H9 (cell line): ENCODE measurements at regions not wholly inside any gene's neighbourhood (a gene's known extent, or its start where the extent isn't known, plus 50 kb on each side); places are given as distances from the start of the nearest gene placed in this dataset.

Experiments
- DNase-seq: peaks from one replicate; pipeline ENCODE4 v3.0.0-alpha.2; 2017
- H2AFZ ChIP-seq: one replicate; pipeline ENCODE4 v1.6.1; 2013; ENCODE audit warnings: mild to moderate bottlenecking, low read length, control low read depth, moderate library complexity
- H2AK5ac ChIP-seq: 2 replicates; pipeline ENCODE4 v1.6.1; 2013; ENCODE audit warnings: low read length, control low read depth, mixed read lengths; ENCODE audit not compliant: insufficient read length
- H2BK120ac ChIP-seq: one replicate; pipeline ENCODE4 v1.6.1; 2013; ENCODE audit warnings: low read depth, mild to moderate bottlenecking, low read length, control low read depth, inconsistent platforms; ENCODE audit not compliant: poor library complexity, severe bottlenecking
- H2BK12ac ChIP-seq: 2 replicates; pipeline ENCODE4 v1.6.1; 2013; ENCODE audit warnings: low read length, control low read depth, mixed read lengths, low read depth; ENCODE audit not compliant: insufficient read length
- H2BK15ac ChIP-seq: 2 replicates; pipeline ENCODE4 v1.6.1; 2013; ENCODE audit warnings: low read depth, low read length, control low read depth
- H2BK20ac ChIP-seq: one replicate; pipeline ENCODE4 v1.6.1; 2013; ENCODE audit warnings: low read depth, mild to moderate bottlenecking, low read length, control low read depth, inconsistent platforms; ENCODE audit not compliant: poor library complexity, severe bottlenecking
- H2BK5ac ChIP-seq: 2 replicates; pipeline ENCODE4 v1.6.1; 2013; ENCODE audit warnings: low read length, control low read depth, mixed read lengths; ENCODE audit not compliant: insufficient read length
- H3K14ac ChIP-seq: 2 replicates; pipeline ENCODE4 v1.6.1; 2013; ENCODE audit warnings: low read length, control low read depth; ENCODE audit not compliant: insufficient read depth
- H3K18ac ChIP-seq: 2 replicates; pipeline ENCODE4 v1.6.1; 2013; ENCODE audit warnings: low read depth, mild to moderate bottlenecking, mixed read lengths, low read length, control low read depth; ENCODE audit not compliant: insufficient read length
- H3K23ac ChIP-seq: 2 replicates; pipeline ENCODE4 v1.6.1; 2013; ENCODE audit warnings: low read length, control low read depth, mixed read lengths, low read depth; ENCODE audit not compliant: insufficient read length
- H3K23me2 ChIP-seq: 2 replicates; pipeline ENCODE4 v1.6.1; 2013; ENCODE audit warnings: low read depth, mild to moderate bottlenecking, mixed read lengths, low read length, control low read depth; ENCODE audit not compliant: insufficient read length, poor library complexity, severe bottlenecking
- H3K27ac ChIP-seq: 2 replicates; pipeline ENCODE4 v1.5.1; 2013; ENCODE audit warnings: low read length, control low read depth, mixed read lengths, low read depth; ENCODE audit not compliant: insufficient read length
- H3K27me3 ChIP-seq: 2 replicates; pipeline ENCODE4 v1.6.1; 2013; ENCODE audit warnings: low read length, control low read depth, inconsistent platforms; ENCODE audit not compliant: insufficient read depth
- H3K4ac ChIP-seq: 2 replicates; pipeline ENCODE4 v1.6.1; 2013; ENCODE audit warnings: low read depth, mild to moderate bottlenecking, control low read depth, inconsistent platforms, low read length, moderate library complexity
- H3K4me1 ChIP-seq: 2 replicates; pipeline ENCODE4 v1.6.1; 2013; ENCODE audit warnings: low read length, control low read depth, inconsistent platforms; ENCODE audit not compliant: insufficient read depth
- H3K4me2 ChIP-seq: 2 replicates; pipeline ENCODE4 v1.6.1; 2013; ENCODE audit warnings: low read length, control low read depth, mixed read lengths; ENCODE audit not compliant: insufficient read length, insufficient read depth
- H3K56ac ChIP-seq: 2 replicates; pipeline ENCODE4 v1.6.1; 2013; ENCODE audit warnings: low read depth, mild to moderate bottlenecking, mixed read lengths, low read length, control low read depth; ENCODE audit not compliant: insufficient read length
- H3K79me1 ChIP-seq: 2 replicates; pipeline ENCODE4 v1.6.1; 2013; ENCODE audit warnings: low read depth, mild to moderate bottlenecking, moderate library complexity, low read length, control low read depth, inconsistent platforms; ENCODE audit not compliant: insufficient read depth, poor library complexity, severe bottlenecking
- H3K79me2 ChIP-seq: 2 replicates; pipeline ENCODE4 v1.6.1; 2013; ENCODE audit warnings: low read length, control low read depth, inconsistent platforms; ENCODE audit not compliant: insufficient read depth
- H3K9ac ChIP-seq: 2 replicates; pipeline ENCODE4 v1.6.1; 2013; ENCODE audit warnings: low read length, control low read depth, mixed read lengths; ENCODE audit not compliant: insufficient read length; ENCODE audit errors: extremely low read depth
- H3K9me3 ChIP-seq: one replicate; pipeline ENCODE4 v1.6.1; 2013; ENCODE audit warnings: low read depth, low read length, inconsistent platforms; ENCODE audit not compliant: control insufficient read depth
- H3T11ph ChIP-seq: one replicate; pipeline ENCODE4 v1.6.1; 2013; ENCODE audit warnings: mild to moderate bottlenecking, low read length, control low read depth, inconsistent platforms
- H4K20me1 ChIP-seq: one replicate; pipeline ENCODE4 v1.6.1; 2013; ENCODE audit not compliant: control insufficient read depth, insufficient read length, insufficient read depth
- H4K5ac ChIP-seq: 2 replicates; pipeline ENCODE4 v1.6.1; 2013; ENCODE audit warnings: low read depth, mild to moderate bottlenecking, mixed read lengths, low read length, control low read depth; ENCODE audit not compliant: insufficient read length
- H4K8ac ChIP-seq: replicated peaks from 2 replicates; pipeline ENCODE4 v1.6.1; 2013; ENCODE audit warnings: low read length, control low read depth, mixed read lengths, low read depth; ENCODE audit not compliant: insufficient read length
- H4K91ac ChIP-seq: 2 replicates; pipeline ENCODE4 v1.6.1; 2013; ENCODE audit warnings: low read depth, mild to moderate bottlenecking, moderate library complexity, mixed read lengths, low read length, control low read depth; ENCODE audit not compliant: insufficient read length
- H3K27ac Mint-ChIP-seq, 3 experiments: 2 replicates in 2 of 3; 3 replicates in 1 of 3; pipeline ENCODE4 v1.8.0; 2020 to 2021; ENCODE audit warnings: mixed read lengths in 3 of 3, mild to moderate bottlenecking in 1 of 3, moderate library complexity in 1 of 3
- H3K27me3 Mint-ChIP-seq: 2 replicates; pipeline ENCODE4 v1.8.0; 2021; ENCODE audit warnings: low read depth, mild to moderate bottlenecking, moderate library complexity, mixed read lengths
- H3K36me3 Mint-ChIP-seq, 3 experiments: 2 replicates in 2 of 3; 3 replicates in 1 of 3; pipeline ENCODE4 v1.8.0; 2020 to 2021; ENCODE audit warnings: low read depth in 3 of 3, mixed read lengths in 3 of 3; ENCODE audit not compliant: insufficient read depth in 1 of 3
- H3K4me1 Mint-ChIP-seq, 2 experiments: 2 replicates each; pipeline ENCODE4 v1.8.0; 2020; ENCODE audit warnings: mixed read lengths in 2 of 2
- H3K4me3 Mint-ChIP-seq, 2 experiments: 2 replicates in 1 of 2; 3 replicates in 1 of 2; pipeline ENCODE4 v1.8.0; 2020 to 2021; ENCODE audit warnings: mild to moderate bottlenecking in 2 of 2, mixed read lengths in 2 of 2, moderate library complexity in 1 of 2
- H3K9me3 Mint-ChIP-seq, 2 experiments: 2 replicates in 1 of 2; 3 replicates in 1 of 2; pipeline ENCODE4 v1.8.0; 2020; ENCODE audit warnings: mild to moderate bottlenecking in 2 of 2, mixed read lengths in 2 of 2, moderate library complexity in 1 of 2
- WGBS: extraction: QIAGEN DNeasy Blood & Tissue Kit; methylation state at CpG from one replicate; pipeline ENCODE4 v1.1.7; 2013; ENCODE audit warnings: missing lambda C conversion rate, low lambda C conversion rate, mixed read lengths; ENCODE audit not compliant: insufficient read length; ENCODE audit errors: extremely low coverage; 5-methylcytosine and 5-hydroxymethylcytosine counted together
- TF ChIP-seq, protein P1 (sequence below): fragments of 200-600 bp; sonication (generic); conservative IDR thresholded peaks from 3 replicates; pipeline ENCODE4 v1.8.0; 2021; ENCODE audit warnings: antibody characterized with exemption, mild to moderate bottlenecking

DNA sequence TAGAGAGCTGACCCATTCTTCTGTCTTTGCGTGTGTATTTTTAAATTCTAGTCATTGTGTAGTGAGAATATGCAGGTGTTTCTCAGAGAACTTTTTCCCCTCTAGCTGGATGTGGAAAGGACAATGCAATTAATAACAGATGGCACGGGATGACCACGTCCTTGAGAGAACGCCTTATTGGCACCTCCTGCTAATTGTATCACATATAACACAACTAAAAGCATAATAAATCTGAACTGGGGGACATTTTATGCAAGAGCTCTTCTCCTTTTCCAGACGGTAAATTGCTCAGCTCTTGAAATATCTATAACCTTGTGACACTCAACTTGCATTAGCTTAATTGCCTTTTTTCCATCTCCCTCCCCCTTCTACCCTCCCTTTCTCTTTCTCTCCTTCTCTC, 62.9 kb upstream of the IZUMO3 start:
- no peak overlapping the region; a peak in 1 of 7 replicates for H3K27ac Mint-ChIP-seq
- no peaks in the 10 kb centered on the region for H3K9me3 ChIP-seq
- no peak overlapping the region for H2BK5ac ChIP-seq
- no peak overlapping the region for H3K4ac ChIP-seq
- no peaks in the 10 kb centered on the region for H3K23me2 ChIP-seq
- no peak overlapping the region for H3T11ph ChIP-seq
- H4K20me1 ChIP-seq = no peaks in the 10 kb centered on the region
- H3K9ac ChIP-seq = no peak overlapping the region
- no peak overlapping the region for H3K4me3 Mint-ChIP-seq
- H3K79me2 ChIP-seq = no peaks in the 10 kb centered on the region
- H4K91ac ChIP-seq = no peak overlapping the region
- H2AK5ac ChIP-seq = no peak overlapping the region
- no peaks in the 10 kb centered on the region for H3K79me1 ChIP-seq
- H3K27ac ChIP-seq = no peak overlapping the region
- no peaks in the 10 kb centered on the region for H3K36me3 Mint-ChIP-seq
- no peaks in the 10 kb centered on the region for H3K27me3 Mint-ChIP-seq
- H2BK120ac ChIP-seq = no peak overlapping the region
- H4K5ac ChIP-seq = no peak overlapping the region
- H3K4me1 Mint-ChIP-seq = peaks cover 0 to 2% of the 10 kb centered on the region in 2 experiments; a peak in 2 of 4 replicates
- H2BK15ac ChIP-seq = no peak overlapping the region
- H3K18ac ChIP-seq = no peak overlapping the region
- H3K9me3 Mint-ChIP-seq = no peaks in the 10 kb centered on the region
- no peaks in the 10 kb centered on the region for H3K27me3 ChIP-seq
- TF ChIP-seq, protein P1, sequence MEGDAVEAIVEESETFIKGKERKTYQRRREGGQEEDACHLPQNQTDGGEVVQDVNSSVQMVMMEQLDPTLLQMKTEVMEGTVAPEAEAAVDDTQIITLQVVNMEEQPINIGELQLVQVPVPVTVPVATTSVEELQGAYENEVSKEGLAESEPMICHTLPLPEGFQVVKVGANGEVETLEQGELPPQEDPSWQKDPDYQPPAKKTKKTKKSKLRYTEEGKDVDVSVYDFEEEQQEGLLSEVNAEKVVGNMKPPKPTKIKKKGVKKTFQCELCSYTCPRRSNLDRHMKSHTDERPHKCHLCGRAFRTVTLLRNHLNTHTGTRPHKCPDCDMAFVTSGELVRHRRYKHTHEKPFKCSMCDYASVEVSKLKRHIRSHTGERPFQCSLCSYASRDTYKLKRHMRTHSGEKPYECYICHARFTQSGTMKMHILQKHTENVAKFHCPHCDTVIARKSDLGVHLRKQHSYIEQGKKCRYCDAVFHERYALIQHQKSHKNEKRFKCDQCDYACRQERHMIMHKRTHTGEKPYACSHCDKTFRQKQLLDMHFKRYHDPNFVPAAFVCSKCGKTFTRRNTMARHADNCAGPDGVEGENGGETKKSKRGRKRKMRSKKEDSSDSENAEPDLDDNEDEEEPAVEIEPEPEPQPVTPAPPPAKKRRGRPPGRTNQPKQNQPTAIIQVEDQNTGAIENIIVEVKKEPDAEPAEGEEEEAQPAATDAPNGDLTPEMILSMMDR = no peak
- no peak overlapping the region for H3K4me2 ChIP-seq
- no peak overlapping the region for H2BK12ac ChIP-seq
- H3K4me1 ChIP-seq = no peaks in the 10 kb centered on the region
- WGBS = no CpG with 5 or more reads among the region's 5 CpGs
- no peak for DNase-seq
- H3K14ac ChIP-seq = no peak overlapping the region
- no peak overlapping the region for H2AFZ ChIP-seq
- H3K23ac ChIP-seq = no peak overlapping the region
- H3K56ac ChIP-seq = no peak overlapping the region
- no peak overlapping the region for H2BK20ac ChIP-seq
- H4K8ac ChIP-seq = no peak overlapping the region
